ENCODE measurements at regions not wholly inside any gene's neighbourhood (a gene's known extent, or its start where the extent isn't known, plus 50 kb on each side); places are given as distances from the start of the nearest gene placed in this dataset.

DNA sequence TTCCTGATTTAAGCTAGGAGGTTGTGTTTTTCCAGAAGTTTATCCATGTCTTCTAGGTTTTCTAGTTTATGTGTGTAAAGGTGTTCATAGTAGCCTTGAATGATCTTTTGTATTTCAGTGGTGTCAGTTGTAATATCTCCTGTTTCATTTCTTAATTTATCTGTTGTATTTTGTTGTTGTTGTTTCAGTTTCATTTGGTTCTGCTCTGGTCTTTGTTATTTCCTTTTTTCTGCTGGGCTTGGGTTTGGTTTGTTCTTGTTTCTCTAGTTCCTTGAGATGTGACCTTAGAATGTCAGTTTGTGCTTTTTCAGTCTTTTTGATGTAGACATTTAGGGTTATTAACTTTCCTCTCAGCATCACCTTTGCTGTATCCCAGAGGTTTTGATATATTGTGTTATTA, 62.8 kb downstream of the SCP2D1 start:
- in situ Hi-C loops (cut with HindIII; ENCODE audit: low sequenced_read_pairs): loop anchor here (10.0 kb wide), 1 partner anchor 138 kb away; no protein-coding TSS in a partner anchor

DNA sequence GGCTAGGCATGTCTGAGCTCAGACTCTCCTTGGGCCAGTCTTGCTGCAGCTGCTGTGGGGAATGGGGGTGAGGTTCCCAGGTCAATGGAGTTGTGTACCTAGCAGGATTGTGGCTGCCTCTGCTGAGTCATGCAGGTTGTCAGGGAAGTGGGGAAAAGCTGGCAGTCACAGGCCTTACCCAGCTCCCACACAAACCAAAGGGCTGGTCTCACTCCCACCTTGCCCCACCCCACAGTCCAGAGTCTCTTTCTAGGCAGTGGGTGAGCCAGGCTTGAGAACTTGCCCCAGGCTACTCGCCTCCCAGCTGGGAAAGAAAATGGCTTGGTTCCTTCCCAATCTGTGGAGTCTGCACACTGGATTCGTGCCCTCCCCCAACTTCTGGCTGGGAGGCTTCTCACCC, 65.7 kb downstream of the SCP2D1 start:
- in situ Hi-C loops (cut with HindIII; ENCODE audit: low sequenced_read_pairs): loop anchor here (10.0 kb wide), 1 partner anchor 136 kb away; no protein-coding TSS in a partner anchor

DNA sequence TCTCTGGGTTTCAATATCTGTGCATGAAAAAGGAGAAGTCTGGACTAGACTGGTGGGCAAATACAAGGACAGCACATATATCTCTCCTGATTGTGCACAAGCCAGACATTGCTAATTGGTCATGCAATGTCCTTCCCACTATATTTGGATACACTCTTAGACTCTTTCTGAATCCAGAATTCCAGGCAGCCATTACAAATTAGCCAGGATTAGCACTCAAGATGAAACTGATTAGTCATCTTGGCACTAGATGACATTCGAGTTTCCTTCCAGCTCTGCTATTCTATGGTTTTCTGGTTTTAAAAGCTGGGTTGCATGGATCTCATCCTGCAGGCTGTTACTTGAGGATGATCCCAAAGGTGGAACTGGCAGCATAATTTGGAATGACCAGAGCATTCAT, 73.2 kb downstream of the SCP2D1 start:
- in situ Hi-C loops (cut with HindIII; ENCODE audit: low sequenced_read_pairs): no loop called here

DNA sequence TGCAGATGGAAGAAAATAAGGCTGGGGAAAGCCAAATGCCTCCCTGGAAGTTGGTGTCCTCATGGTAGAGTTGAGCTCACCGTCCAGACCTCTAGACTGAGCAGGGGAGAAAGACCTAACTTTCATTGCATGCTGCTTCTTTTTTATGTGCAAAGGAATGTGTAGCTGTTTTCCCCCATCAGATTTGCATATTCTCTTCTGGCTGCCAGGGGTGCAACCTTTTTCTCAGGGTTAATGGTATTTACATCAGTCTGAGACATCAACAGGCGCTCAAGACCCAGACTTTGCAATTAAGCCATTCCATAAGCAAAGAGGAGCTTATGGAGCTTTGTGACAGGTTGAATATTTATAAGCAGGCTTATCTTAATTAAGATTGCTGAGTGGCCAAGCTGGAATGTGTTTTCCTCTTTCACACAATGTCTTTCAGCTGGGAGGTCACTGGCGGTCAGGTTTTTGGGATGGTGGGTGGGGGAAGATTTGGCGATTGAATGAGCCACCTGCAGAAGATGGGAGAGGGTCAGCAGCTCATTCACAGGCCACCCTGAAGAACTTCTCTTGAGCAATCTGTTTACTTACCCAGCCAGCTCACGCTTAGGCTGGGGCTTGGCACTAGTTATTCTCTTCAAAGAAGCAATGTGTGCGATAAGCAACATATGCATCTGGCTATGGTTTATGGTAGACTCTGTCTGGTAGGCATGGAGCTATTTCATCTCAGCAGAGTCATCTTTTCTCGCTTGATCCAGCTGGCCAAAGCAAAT, 88.6 kb downstream of the SCP2D1 start:
- in situ Hi-C loops (cut with HindIII; ENCODE audit: low sequenced_read_pairs): no loop called here

DNA sequence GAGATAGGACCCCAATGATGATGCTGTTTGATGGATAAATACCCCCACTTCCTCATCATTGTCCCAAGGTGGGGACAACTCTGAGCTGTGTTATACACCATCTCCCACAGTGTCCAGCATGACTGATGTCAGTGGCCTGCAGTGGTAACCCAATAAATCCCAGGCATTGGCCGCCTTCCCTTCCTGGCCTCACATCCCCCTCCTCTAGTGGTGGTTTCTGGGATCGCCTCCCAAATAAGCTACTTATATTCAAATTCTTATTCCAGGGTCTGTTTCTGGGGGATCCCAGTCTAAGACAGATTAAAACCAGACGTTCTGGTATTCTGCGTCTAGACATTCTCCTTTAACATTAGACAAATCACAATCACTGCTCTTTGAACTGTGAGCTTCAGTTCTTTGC, 90.6 kb downstream of the SCP2D1 start:
- in situ Hi-C loops (cut with HindIII; ENCODE audit: low sequenced_read_pairs): no loop called here

DNA sequence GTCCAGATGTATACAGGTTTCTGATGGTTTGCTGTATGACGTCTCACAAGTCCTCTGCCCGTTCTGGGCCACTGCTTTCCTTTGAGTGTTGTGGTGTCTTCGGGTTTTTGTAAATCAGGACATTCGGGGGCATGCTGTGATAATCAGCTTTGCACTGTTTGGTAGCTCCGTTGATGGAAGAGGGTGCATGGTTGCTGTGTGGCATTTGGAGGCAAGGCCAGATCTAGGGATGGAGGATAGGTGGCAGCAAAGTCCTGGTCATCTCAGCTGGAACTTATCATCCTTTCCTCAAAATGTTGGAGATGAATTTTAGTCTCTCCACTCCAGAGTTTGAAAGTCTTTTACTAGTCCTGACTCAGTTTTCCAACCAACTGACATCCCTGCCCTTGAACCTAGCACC, 91.0 kb downstream of the SCP2D1 start:
- in situ Hi-C loops (cut with HindIII; ENCODE audit: low sequenced_read_pairs): no loop called here

DNA sequence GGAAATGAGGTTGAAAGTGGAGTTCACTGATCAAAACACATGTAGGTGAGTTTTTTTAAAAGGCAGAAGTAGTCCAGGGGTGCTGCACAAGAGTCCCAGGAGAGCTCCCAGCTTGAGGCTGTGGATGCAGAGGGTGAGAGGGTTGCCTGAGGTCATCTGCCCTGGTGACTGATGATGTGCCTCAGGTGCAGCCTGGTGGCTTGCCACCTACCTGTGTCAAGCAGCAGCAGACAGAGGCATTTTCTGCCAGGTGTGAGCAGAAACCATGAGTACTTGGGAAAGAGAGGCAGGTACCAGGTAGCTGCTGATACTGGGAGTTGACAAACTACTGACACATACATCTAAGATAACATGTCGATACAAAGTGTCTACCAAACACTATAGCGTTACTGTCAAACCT, 92.5 kb downstream of the SCP2D1 start:
- in situ Hi-C loops (cut with HindIII; ENCODE audit: low sequenced_read_pairs): no loop called here

DNA sequence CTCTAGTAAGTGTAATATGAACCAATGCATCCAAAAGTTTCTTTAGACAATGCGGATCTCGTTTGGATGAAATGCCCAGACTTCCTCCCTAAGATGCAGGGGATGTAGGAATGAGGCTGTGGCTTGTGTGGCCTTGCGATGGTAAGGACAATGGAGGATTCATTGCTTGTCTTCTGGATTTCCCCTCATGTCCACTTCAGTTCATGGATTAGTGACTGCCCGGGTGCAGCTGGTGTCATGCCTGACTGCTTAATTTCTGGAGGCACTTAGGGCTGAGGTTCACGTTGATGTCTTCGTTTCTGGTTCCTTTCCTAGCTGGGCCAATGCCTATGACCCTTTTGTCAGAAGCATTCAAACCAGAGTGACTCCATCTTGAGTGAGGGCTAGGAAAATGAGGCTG, 93.8 kb downstream of the SCP2D1 start:
- in situ Hi-C loops (cut with HindIII; ENCODE audit: low sequenced_read_pairs): no loop called here

DNA sequence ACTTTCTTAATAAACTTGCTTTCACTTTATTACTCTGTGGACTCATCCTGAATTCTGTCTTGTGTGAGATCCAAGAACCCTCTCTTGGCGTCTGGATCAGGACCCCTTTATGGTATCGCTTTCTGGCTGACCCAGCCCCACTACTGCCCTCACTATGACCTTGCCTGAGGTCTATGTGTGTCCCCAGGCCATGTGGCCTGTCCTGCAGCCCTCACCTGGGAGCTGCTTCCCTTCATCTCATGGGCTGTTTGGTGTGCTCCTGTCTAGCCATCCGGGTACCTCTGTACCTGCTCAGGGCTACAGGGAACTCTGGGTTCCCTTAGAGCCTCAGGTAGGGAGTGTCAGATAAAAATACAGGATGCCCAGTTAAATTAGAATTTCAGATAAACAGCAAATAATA, 94.5 kb downstream of the SCP2D1 start:
- in situ Hi-C loops (cut with HindIII; ENCODE audit: low sequenced_read_pairs): no loop called here

DNA sequence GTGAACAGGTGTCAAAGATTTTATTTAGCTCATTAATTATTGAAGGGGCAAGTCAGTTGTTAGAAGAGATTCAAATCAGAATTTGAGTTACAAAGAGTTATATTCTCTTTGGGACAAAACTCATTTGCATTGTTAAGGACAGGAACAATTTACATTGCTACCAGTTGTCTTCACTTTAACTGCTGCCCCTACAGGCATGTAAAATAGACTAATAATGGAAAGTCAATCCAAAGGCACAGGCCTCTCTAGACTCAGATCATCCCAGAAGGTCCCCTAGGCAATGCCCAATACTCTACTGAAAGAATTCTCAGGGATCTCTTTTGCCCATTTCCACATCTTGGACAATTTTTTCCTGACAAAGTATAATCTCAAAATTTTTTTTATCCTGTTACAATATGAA, 95.7 kb downstream of the SCP2D1 start:
- in situ Hi-C loops (cut with HindIII; ENCODE audit: low sequenced_read_pairs): no loop called here

DNA sequence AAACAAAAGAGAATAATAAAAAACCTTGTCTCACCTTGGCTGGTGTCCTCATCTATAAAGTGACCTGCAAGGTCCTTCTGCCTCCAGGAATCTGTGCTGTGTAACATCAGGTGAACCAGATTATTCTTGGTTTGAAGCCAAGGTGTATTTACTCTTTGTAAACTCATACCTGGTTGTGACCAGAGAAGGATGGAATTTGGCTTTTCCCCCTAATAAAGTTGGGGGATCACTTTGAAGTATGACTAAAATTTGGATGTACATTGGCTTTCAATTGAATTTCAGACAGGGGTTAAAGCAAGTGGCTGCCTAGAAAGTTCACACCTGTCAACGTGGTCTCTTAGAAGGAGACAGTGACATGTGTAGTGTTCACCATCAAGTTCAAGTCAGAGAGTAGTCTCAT, 100.1 kb downstream of the SCP2D1 start:
- in situ Hi-C loops (cut with HindIII; ENCODE audit: low sequenced_read_pairs): no loop called here

DNA sequence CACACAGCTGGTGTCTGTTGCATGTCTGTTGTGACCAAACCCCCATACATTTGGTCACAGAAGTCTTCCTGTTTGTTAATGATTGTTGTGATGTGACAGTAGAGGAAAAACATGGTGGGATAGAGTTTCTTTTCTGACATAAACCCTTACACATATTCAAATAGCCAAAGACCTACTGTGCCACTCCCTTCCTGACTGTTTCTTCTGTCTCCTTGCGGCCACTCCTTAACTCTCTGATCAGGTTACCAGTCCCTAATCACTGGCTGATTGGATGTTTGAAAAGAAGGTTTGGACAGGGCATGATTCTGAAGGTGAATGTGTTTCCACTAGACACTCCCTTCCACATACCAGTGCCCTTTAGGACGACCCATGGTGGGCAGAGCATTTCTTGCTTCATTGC, 101.2 kb downstream of the SCP2D1 start:
- in situ Hi-C loops (cut with HindIII; ENCODE audit: low sequenced_read_pairs): no loop called here

DNA sequence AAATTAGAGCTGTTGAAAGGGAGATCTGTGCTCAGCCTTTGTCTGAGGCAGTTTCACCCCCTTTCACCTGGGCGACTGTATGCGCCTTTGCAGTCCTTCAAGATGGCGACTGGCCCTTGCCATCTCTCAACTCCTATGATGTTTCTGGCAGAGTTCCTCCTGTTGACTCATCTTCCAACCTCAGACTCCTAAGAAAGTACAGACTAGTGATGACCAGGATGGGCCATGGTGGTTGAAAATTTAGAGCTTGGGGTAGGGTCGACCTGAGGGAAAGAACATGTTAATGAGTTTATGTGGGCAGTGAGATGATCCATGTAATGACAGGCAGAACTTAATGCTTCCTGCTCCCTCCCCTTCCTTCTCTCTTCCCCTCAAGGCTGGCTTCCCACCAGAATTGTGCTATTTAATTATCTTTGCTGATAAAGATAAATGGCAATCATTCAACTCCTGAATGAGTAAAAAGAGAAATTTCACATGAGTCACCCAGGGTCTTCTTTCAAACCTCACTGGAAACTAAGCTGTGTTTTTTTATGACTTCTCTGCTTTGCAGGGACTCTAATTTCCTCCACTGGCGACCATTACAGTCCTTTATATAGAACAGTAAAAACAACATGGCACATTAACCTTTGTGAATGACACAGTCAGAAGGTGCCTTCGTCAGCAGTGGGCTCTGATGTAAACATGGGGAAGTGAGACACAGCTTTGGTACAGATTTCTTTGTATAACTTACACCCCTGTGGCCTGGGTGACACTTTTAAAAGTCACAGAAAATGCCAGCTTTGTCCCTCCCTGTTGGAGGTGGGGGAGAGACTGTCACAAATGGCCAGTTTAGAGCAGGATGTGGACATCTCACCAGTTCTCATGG, 103.5 kb downstream of the SCP2D1 start:
- in situ Hi-C loops (cut with HindIII; ENCODE audit: low sequenced_read_pairs): no loop called here

DNA sequence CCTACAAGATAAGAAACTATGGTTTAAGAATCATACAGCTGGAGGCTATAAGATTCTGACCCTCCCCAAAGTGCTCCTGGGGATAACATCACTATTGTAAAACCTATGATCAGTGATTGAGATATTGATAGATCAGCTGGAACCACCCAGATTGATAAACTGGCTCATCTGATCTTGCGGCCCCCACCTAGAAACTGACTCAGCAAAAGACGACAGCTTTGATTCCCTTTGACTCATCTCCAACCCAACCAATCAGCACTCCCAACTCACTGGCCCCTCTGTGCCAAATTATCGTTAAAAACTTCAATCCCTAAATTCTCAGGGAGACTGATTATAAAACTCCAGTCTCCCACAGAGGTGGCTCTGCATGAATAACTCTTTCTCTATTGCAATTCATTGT, 106.4 kb downstream of the SCP2D1 start:
- in situ Hi-C loops (cut with HindIII; ENCODE audit: low sequenced_read_pairs): no loop called here

DNA sequence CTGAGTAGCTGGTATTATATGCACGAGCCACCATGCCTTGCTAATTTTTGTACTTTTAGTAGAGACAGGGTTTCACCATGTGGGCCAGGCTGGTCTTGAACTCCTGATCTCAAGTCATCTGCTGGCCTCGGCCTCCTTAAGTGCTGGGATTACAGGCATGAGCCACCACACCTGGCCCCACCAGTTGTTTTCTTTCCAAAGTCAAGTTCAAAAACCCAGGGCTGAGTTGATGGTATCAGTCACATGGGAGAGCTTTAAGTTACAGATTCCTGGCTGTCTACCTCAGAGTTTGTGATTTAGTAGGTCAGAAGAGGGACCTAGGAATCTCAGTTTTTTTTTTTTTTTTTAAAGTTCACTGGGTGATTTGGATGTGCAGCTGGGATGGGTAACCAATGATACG, 107.7 kb downstream of the SCP2D1 start:
- in situ Hi-C loops (cut with HindIII; ENCODE audit: low sequenced_read_pairs): no loop called here

DNA sequence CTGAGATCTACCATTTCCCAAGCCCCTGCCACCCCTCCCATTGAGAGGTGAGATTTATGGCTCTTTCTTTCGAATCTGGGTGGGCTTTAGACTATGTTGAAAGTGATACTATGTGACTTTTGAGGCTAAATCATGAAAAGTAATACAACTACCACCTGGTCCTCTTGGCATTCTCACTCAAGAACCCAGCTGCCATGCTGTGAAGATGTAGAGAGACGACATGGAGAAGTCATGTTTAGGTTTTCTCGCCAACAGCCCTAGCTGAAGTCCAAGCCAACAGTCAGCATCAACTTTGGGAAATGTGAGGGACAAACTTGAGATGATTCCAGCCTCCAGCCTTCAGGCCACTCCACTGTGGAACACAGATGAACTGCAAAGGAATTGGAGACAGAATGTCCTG, 108.7 kb downstream of the SCP2D1 start:
- in situ Hi-C loops (cut with HindIII; ENCODE audit: low sequenced_read_pairs): no loop called here

DNA sequence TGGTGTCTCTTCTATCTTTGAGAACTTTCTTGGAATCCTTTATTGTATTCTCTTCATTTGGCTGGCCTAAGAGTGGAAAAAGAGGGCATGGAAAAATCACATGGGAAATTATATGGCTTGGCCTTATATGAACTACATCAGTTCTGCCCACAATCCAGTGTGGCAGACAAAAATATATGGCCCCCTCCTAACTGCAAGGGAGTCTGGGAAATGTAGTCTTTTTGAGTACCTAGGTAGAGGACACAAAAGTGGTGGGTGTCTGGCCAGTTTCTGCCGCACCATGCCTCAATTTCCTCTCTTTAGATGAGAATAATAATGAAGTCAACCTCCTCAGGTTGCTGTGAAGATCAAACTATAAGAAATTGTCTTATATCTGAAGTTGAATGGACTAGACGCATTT, 109.3 kb downstream of the SCP2D1 start:
- in situ Hi-C loops (cut with HindIII; ENCODE audit: low sequenced_read_pairs): no loop called here

DNA sequence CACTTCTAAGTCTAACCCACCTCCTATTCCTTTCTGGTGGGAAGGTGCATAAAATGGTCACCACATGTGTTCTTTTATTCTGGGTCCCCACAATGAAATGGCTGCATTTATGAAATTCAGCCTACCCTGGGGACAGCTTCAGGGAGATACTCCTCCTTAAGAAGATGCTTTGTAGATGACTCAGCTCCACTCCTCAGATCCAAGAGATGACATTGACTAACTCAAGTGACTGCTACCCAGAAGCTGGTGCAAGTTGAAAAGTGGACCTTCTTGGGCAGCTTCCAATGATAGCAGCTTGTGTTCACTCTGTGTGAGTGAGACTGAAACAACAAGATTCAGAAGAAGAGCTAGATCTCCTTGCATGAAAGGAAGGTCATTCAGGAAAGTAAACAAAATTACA, 113.4 kb downstream of the SCP2D1 start:
- in situ Hi-C loops (cut with HindIII; ENCODE audit: low sequenced_read_pairs): no loop called here

DNA sequence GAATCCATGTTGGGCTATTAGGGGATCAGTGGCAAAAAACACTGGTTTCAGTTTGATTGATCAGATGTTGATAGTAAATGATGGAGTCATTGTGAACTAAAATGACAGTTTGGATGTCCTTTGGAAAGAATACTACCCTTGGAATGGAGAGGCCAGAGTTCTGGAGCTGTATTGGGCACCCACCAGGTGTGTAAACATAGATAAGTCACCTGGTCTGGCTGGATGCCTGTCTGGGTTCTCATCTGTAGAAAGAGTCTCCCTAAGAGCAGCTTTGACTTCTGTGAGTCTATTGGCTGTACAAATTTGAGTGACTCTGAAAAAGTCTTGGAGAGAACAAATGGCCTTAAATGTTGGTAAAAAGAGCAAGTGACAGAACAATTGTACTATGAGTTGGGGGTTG, 115.0 kb downstream of the SCP2D1 start:
- in situ Hi-C loops (cut with HindIII; ENCODE audit: low sequenced_read_pairs): no loop called here

DNA sequence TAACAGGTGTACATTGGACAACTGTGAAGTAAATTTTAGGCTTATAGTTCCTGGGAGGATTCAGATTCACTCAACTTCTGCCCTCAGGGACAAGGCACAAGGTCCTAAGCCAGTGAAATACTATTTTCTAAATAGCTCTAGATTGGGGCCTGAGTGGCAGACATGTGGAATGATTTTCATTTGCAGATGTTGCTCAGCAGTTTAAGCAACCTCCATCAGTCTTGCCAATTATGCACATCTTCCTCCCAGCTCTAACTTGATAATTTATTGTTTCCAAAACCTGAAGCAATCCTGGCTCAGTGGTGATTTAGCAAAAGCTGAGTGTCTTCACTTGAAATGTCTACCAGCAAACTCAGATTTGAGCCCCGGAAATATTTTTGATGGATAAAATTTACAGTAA, 116.2 kb downstream of the SCP2D1 start:
- in situ Hi-C loops (cut with HindIII; ENCODE audit: low sequenced_read_pairs): no loop called here

DNA sequence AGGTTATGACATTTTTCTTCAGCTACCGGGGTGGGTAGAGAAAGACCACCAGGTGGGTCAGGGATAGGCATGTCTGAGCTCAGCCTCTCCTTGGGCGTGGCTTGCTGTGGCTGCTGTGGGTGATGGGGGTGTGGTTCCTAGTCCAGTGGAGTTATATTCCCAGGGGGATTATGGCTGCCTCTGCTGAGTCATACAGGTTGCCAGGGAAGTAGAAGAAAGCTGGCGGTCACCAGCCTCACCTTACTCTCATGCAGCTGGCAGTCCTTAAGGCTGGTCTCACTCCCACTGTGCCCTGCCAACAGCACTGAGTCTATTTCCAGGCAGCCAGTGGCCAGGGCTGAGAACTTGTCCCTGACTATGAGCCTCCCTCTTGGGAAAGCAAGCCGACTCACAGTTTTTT, 130.0 kb downstream of the SCP2D1 start:
- in situ Hi-C loops (cut with HindIII; ENCODE audit: low sequenced_read_pairs): no loop called here

DNA sequence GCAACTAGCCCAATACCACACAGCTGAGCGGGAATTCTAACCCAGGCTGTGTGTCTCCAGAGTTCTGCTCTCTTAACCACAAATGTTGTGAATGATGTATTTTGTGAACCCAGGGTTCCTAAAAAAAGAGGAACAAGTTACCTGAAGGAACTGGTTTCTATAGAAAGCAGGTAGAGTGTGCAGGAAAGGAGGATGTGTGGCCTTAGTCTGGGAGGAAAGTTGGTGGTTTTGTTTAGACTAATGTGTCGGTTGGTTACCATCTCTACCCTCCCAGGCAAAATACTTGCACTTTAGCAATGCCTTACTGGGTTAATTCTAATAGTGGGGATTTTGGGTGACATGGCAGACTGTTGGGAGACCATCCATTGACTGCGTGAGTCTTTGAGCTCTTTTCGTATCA, 143.3 kb downstream of the SCP2D1 start:
- in situ Hi-C loops (cut with HindIII; ENCODE audit: low sequenced_read_pairs): no loop called here
